NCI-H2107 treated with DMSO at 0.1 percent for 48 hours (cell line): ENCODE measurements at regions not wholly inside any gene's neighbourhood (a gene's known extent, or its start where the extent isn't known, plus 50 kb on each side); places are given as distances from the start of the nearest gene placed in this dataset.

Source experiments
- DNase-seq: peaks from one replicate; lab custom pipeline; 2025; ENCODE audit not compliant: unreplicated experiment; lab: John Stamatoyannopoulos, UW

DNA sequence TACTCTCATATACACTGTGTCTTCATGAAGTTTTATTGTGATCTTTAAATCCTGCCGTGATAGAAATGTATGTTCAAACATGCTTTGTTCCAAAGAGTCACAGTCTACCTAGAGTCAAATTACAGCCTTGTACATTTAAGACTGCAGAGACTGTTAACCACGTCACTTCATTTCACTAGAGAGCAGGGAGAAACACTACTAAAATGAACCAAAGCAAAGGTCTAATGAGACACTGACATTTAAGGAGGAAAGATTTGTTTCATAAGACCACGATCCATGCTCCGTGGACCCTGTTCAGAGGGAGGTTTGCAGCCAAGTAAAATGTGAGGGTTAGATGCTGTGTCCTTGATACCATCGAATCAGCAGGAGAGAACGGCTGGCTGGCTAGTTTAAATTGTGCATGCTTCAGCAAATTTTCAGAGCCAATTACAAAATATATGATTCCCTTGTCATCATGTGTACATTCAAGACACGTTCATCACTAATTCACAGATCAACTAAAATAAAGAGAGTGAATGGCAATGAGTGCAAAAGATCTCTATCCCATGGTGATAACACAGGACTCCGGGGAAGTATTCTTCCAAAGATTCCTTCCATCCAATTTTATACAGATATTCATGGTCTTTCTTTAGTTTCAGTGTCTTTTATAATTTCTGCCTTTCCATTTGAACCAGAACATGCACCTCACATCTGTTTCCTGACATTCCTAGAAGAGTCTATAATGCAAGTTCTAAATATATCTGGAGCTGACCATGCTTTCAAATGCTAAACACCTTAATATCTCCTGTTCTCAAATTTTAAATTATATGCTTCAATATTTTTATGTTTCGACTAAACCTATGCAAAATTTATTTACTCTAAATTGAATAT is 960.9 kb upstream of the FAT3 start:
- no peak for DNase-seq

- DNase-seq, result no peak
Measured at GRCh38 chr11:91261513-91261912, 963.1 kb upstream of the FAT3 start.

DNA sequence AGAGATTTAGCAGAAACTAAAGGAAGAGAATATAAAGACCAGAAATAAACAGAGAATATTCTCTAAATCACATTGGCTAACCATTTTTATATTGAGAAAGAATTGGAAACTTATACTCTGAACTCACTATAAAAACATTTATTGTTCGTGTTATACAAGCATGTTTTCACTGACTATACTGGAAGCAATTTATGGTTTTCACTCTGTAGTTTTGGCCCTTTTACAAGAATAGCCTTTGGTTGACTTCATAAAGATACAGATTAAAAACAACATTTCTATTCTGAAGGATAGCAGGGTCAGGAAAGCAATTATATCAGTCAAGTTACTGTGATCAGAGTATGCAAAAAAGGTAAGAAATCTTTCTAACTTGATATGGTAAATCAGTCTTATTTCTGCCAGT is 965.7 kb upstream of the FAT3 start:
- no peak for DNase-seq

- DNase-seq, result no peak
Measured at GRCh38 chr11:91257667-91258066, 967.0 kb upstream of the FAT3 start.

GRCh38 chr11:91248199-91248807 is 976.3 kb upstream of the FAT3 start:
- no peak for DNase-seq

GRCh38 chr11:91247009-91247735 is 977.4 kb upstream of the FAT3 start:
- no peak for DNase-seq

- DNase-seq, result no peak
Measured at GRCh38 chr11:91244912-91245311, 979.7 kb upstream of the FAT3 start.

- DNase-seq, result no peak
Measured at GRCh38 chr11:91243630-91244029, 981.0 kb upstream of the FAT3 start.

- no peak for DNase-seq
Measured at GRCh38 chr11:91243051-91243450, 981.6 kb upstream of the FAT3 start.

DNA sequence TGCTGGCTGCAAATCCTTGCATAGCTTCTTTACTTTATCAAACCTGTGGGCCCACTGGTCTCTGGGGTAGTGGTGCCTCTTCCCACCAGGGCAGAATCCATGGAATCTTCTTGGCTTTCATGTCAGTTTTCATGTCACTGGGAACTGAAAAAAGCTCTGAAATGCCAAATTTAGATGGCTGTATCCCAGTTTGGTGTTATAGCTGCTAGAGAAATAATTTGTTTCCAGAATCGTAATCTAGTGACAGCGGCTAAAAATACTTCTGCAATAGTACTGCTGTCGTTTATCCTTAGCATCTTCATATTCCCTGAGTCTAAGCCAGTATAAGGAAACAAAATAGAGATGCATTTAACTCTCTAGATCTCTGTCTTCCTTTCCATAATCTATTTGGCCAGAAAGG is 983.4 kb upstream of the FAT3 start:
- DNase-seq, result no peak

GRCh38 chr11:91239359-91239758 is 985.3 kb upstream of the FAT3 start:
- DNase-seq, result no peak

- no peak for DNase-seq
Measured at GRCh38 chr11:91231226-91231625, 993.4 kb upstream of the FAT3 start.

- DNase-seq, result peak; percentile 10
Measured at GRCh38 chr11:91230647-91231046, 994.0 kb upstream of the FAT3 start.

- DNase-seq, result no peak
Measured at GRCh38 chr11:91222830-91223229, 1000.0 kb upstream of the CHORDC1 start.

- no peak for DNase-seq
Measured at GRCh38 chr11:91220476-91221202, 997.8 kb upstream of the CHORDC1 start.

DNA sequence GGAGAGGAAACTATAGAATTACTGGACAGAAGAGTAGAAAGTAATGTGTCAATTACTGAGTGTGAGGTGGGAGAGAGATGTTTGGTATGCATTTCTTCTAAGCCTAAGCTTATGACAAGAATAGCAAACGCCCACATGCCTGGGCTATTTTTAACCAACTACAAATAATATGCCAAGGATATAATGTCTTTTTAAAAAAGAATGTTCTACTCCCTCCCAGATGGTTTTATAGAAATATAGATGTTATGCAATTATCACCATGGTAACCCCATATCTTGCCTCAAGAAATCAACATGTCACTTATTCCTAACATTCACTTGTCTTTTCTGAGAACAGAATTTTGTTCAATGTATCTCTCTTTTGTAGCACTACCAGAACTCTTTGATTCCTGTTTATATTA is 996.7 kb upstream of the CHORDC1 start:
- DNase-seq, result no peak

DNA sequence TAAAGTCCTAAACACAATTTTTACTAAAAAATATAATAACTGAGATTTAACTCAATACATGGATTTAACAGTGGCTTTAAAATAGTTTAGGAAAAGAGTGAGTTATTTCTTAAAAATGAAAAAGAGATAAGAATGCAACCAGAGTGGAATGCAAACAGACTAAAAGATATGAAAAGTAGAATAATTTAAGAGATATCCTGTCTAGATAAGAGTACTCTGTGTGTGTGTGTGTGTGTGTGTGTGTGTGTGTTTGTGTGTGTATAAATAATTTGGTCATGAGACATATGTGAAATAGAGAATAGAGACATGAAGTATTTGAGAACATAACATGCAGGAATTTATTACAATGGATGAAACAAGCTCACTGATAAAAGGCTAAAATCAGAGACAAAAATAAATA is 986.9 kb upstream of the CHORDC1 start:
- no peak for DNase-seq

GRCh38 chr11:91209306-91209705 is 986.5 kb upstream of the CHORDC1 start:
- no peak for DNase-seq

DNA sequence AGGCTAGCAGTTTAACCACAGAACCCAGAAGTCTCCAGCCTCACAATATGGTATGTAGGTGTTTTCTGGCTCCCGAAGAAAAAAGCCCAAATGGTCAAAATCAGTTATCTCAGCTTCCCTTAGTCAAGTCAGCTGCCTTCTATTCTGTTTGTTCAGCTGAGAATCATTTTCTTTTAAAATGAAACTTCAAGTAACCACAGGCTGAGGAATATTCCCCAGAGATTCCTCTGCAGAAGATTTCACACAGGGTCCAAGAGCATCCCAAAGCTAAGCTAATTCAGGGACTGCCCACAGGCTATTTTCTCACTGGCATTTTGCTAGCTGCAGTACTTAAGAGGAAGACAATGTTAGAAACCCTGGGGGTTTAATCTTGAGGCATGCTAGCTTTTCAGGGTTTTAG is 977.0 kb upstream of the CHORDC1 start:
- DNase-seq, result no peak

DNA sequence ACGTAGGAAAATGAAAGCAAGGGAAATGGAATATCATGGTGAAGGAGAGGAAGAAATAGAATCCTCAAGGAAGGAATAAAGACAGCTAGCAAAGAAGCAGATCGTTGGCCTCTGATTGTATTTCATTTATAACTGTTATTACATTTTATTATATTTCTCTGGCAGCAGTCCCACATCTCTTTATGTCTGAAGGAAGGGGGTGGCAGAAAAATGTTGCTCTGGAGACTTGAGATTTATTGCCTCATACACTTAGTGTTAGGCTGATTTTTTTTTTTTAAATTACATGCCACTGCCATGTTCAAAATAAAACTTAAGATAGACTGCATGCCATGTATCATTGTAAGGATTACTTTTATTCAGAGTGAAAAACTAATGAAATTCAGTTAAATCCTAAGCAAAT is 971.7 kb upstream of the CHORDC1 start:
- no peak for DNase-seq

- no peak for DNase-seq
Measured at GRCh38 chr11:91188484-91188883, 965.6 kb upstream of the CHORDC1 start.
